ENCODE measurements at regions not wholly inside any gene's neighbourhood (a gene's known extent, or its start where the extent isn't known, plus 50 kb on each side); places are given as distances from the start of the nearest gene placed in this dataset.

DNA sequence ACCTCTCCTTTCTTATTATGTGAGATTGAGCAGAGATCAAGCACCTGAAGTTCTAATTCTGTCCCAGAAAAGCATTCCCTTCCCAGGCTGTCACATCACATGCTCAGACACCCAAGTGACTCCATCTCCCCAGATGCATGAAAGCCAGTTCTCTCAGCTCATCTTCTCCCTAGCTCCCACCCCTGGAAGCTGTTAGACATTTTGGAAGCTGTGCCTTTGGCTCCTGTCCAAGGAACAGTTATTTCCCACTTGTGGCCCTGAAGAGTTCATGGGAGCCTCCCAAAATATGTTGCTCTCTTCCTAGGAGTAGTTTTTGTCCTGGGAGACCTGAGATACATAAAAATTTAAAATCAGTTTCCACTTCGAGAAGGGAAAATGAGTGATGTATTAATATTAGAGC is 161.4 kb upstream of the GAS1 start:
- H3K79me2 ChIP-seq (ENCODE audit: low read depth): no peaks in the 10 kb centered on the region
- no peak overlapping the region for H2AFZ ChIP-seq
- H3K9me2 ChIP-seq (ENCODE audit: insufficient read depth): no peaks in the 10 kb centered on the region
- no TSS peak for BruUV-seq (replicated peaks)
- no peak overlapping the region for H3K27ac ChIP-seq
- intact Hi-C loops (cut with micrococcal nuclease; ENCODE audit: unreplicated experiment): no loop called here
- H3K27me3 ChIP-seq (ENCODE audit: insufficient read depth, low read depth): no peaks in the 10 kb centered on the region
- no peak overlapping the region for H3K4me3 ChIP-seq
- no peaks in the 10 kb centered on the region for H4K20me1 ChIP-seq (ENCODE audit: insufficient read depth)
- POLR2A ChIA-PET (ENCODE audit: unreplicated experiment): no interaction called here
- H3K4me2 ChIP-seq: no peak overlapping the region
- TF ChIP-seq, protein P1, sequence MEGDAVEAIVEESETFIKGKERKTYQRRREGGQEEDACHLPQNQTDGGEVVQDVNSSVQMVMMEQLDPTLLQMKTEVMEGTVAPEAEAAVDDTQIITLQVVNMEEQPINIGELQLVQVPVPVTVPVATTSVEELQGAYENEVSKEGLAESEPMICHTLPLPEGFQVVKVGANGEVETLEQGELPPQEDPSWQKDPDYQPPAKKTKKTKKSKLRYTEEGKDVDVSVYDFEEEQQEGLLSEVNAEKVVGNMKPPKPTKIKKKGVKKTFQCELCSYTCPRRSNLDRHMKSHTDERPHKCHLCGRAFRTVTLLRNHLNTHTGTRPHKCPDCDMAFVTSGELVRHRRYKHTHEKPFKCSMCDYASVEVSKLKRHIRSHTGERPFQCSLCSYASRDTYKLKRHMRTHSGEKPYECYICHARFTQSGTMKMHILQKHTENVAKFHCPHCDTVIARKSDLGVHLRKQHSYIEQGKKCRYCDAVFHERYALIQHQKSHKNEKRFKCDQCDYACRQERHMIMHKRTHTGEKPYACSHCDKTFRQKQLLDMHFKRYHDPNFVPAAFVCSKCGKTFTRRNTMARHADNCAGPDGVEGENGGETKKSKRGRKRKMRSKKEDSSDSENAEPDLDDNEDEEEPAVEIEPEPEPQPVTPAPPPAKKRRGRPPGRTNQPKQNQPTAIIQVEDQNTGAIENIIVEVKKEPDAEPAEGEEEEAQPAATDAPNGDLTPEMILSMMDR (conservative IDR thresholded peaks at IDR 0.05): no peak
- no peak for TF ChIP-seq EZH2 (IDR thresholded peaks at IDR 0.05; ENCODE audit: low read depth)
- no peaks in the 10 kb centered on the region for H3K9me3 ChIP-seq (ENCODE audit: insufficient read depth, low read depth)
- CTCF ChIA-PET: no interaction called here
- no peaks in the 10 kb centered on the region for H3K36me3 ChIP-seq (ENCODE audit: low read depth)
- no peaks in the 10 kb centered on the region for H3F3A ChIP-seq (ENCODE audit: insufficient read depth, low read depth)
- no peak for DNase-seq
- peaks cover 14% of the 10 kb centered on the region; the same call in 1 of the 2 replicates for H3K4me1 ChIP-seq (replicated peaks; ENCODE audit: insufficient read depth)

DNA sequence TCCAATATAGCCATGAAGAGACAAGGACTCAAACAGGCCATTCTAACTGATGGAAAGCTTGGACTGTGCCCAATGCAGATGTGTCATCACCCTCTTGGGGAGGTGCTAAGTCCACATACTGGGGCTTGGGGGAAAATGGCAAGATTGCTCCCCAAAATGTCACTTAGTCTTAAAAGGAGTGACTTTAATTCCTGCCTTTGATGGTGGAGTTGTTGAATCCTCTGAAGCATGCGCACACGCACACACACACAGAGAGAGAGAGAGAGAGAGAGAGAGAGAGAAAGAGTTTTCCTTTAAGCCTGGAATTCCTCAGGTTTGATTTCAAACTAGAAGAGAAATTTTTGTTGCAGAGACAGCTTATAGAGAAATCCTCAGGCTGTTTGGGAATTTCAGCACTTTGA is 161.9 kb upstream of the GAS1 start:
- ChIA-PET CTCF (no interaction called here), POLR2A (ENCODE audit: unreplicated experiment) (no interaction called here)
- H3K4me1 ChIP-seq (replicated peaks; ENCODE audit: insufficient read depth): peaks cover 14% of the 10 kb centered on the region; the same call in 1 of the 2 replicates
- no peaks in the 10 kb centered on the region for H3K79me2 ChIP-seq (ENCODE audit: low read depth)
- no peak overlapping the region for H2AFZ ChIP-seq
- no peak overlapping the region for H3K27ac ChIP-seq
- H3K27me3 ChIP-seq (ENCODE audit: insufficient read depth, low read depth): no peaks in the 10 kb centered on the region
- BruUV-seq (replicated peaks): no TSS peak
- H3K9me2 ChIP-seq (ENCODE audit: insufficient read depth): no peaks in the 10 kb centered on the region
- H3K4me3 ChIP-seq: no peak overlapping the region
- no peaks in the 10 kb centered on the region for H3F3A ChIP-seq (ENCODE audit: insufficient read depth, low read depth)
- no peak overlapping the region for H3K4me2 ChIP-seq
- H3K9me3 ChIP-seq (ENCODE audit: insufficient read depth, low read depth): no peaks in the 10 kb centered on the region
- no peaks in the 10 kb centered on the region for H4K20me1 ChIP-seq (ENCODE audit: insufficient read depth)
- intact Hi-C loops (cut with micrococcal nuclease; ENCODE audit: unreplicated experiment): no loop called here
- H3K36me3 ChIP-seq (ENCODE audit: low read depth): no peaks in the 10 kb centered on the region
- TF ChIP-seq, protein P1 (conservative IDR thresholded peaks at IDR 0.05): no peak
- TF ChIP-seq EZH2 (IDR thresholded peaks at IDR 0.05; ENCODE audit: low read depth): no peak
- DNase-seq: no peak

DNA sequence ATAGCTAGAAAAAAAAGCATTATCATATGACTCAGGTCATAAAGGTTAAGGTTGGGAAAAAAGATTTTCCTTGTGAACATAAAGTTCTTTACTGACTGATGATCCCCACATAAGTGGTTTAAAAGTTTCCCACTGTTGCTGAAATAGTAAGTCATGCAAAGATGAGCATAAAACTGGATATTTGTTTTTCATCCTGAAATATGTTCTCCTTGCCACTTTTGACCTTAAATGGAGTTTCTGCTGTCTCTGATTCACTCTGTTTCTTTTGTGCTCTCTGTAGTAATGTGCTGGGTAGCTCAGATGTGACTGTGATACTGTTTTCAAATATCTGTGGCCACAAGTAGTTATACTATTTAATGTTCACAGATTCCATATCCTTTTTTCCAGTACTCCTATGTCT is 162.5 kb upstream of the GAS1 start:
- no peak for DNase-seq
- Histone ChIP-seq H3K9me3 (ENCODE audit: insufficient read depth, low read depth) (no peaks in the 10 kb centered on the region), H3K79me2 (ENCODE audit: low read depth) (no peaks in the 10 kb centered on the region), H3K4me3 (no peak overlapping the region), H2AFZ (no peak overlapping the region), H3K27ac (no peak overlapping the region), H4K20me1 (ENCODE audit: insufficient read depth) (no peaks in the 10 kb centered on the region), H3K4me1 (replicated peaks; ENCODE audit: insufficient read depth) (peaks cover 14% of the 10 kb centered on the region; the same call in 1 of the 2 replicates), H3K36me3 (ENCODE audit: low read depth) (no peaks in the 10 kb centered on the region), H3F3A (ENCODE audit: insufficient read depth, low read depth) (no peaks in the 10 kb centered on the region), H3K9me2 (ENCODE audit: insufficient read depth) (no peaks in the 10 kb centered on the region), H3K27me3 (ENCODE audit: insufficient read depth, low read depth) (no peaks in the 10 kb centered on the region), H3K4me2 (no peak overlapping the region)
- POLR2A ChIA-PET (ENCODE audit: unreplicated experiment): no interaction called here
- no peak for TF ChIP-seq EZH2 (IDR thresholded peaks at IDR 0.05; ENCODE audit: low read depth)
- TF ChIP-seq, protein P1 (conservative IDR thresholded peaks at IDR 0.05): no peak
- BruUV-seq (replicated peaks): no TSS peak
- intact Hi-C loops (cut with micrococcal nuclease; ENCODE audit: unreplicated experiment): no loop called here
- CTCF ChIA-PET: no interaction called here
